Fibroblast of skin of back (primary cell): ENCODE measurements at regions not wholly inside any gene's neighbourhood (a gene's known extent, or its start where the extent isn't known, plus 50 kb on each side); places are given as distances from the start of the nearest gene placed in this dataset.

Experiments
- DNase-seq: peaks from one replicate; pipeline ENCODE4 v3.0.0-alpha.2; 2013

- no peak for DNase-seq
These were observed 312.3 kb upstream of the PKDCC start for GRCh38 chr2:41735476-41735875.

GRCh38 chr2:41736105-41736567, 311.7 kb upstream of the PKDCC start:
- DNase-seq = peak; percentile 21

GRCh38 chr2:41736586-41736985, 311.2 kb upstream of the PKDCC start:
- DNase-seq = no peak

DNA sequence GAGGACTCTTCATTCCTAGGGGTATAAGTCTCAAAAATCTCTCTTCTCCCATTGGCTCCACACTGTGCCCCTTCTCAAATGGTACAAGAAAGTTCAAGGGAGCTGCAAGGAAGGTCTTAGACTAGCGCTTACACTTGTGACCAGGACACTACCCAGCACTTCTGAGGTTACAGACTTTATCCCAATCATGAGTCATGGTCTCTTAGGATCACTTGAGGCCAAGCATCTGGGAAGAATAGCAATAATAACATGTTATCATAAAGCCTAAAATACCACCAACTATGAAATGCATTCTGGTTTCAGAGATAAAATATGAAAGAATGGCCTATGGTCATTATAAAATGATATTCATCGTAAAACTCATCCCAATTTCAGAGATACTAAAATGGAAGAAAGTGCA, 309.9 kb upstream of the PKDCC start:
- peak; percentile 54 for DNase-seq

GRCh38 chr2:41741951-41742595, 305.7 kb upstream of the PKDCC start:
- no peak for DNase-seq

GRCh38 chr2:41743324-41743723, 304.5 kb upstream of the PKDCC start:
- DNase-seq = no peak

GRCh38 chr2:41750829-41751228, 297.0 kb upstream of the PKDCC start:
- DNase-seq = no peak

DNA sequence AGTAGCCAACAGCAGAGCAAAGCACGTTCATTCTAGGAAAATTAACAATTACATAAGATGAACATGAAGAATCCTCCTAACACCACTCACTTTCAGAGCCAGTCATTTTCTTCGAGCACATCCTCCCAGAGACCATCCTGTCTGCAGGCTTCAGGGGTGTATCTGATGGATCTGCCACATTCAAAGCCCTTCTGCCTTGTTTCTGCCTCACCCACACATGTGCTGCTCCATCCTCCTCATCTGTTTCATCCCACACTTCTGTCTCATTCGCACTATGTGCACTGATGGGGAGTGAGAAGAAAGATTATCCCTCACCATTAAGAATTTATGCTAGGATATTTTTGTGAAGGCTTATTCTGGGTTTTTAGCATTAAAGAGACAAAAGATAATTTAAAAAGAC, 287.9 kb upstream of the PKDCC start:
- no peak for DNase-seq

DNA sequence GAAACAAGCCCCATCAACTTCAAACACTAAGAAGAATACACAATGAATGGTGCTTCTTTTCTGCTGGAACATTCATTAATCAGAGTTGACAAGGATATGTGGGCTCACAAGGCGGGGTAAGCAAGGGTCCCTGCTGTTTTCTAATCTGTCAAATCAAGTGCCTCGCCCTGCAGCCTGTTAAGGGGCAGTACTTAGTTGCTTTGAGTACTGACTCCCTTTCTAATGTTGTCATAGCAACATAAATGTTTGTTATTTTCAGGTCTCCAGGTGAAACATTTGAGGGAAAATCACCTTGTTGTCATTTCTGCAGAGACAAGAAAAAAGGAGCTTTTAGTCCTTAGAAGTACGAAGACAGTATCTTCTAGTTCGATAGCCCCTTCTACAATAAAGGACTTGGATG, 284.7 kb upstream of the PKDCC start:
- DNase-seq = no peak

GRCh38 chr2:41764131-41764530, 283.7 kb upstream of the PKDCC start:
- no peak for DNase-seq

GRCh38 chr2:41764919-41765318, 282.9 kb upstream of the PKDCC start:
- no peak for DNase-seq

- no peak for DNase-seq
These were observed 279.5 kb upstream of the PKDCC start for GRCh38 chr2:41768310-41768709.

DNA sequence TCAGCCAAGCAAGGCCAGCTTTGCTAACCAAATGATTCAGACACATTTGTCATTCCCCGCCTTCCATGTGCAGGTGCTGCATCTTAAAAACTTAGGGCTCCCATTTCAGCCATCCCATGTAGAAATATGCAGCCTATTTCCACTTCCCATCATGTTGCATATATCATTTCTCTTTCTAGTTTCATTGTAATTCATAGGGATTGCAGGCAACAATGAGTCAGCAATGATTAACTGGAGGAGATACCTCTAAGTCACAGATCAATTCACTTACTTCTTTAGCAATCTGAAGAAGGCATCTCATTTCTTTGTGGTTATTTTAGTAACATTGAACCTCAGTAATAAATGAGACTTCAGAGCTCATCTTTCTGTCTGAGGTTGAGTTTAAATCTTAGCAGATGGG, 276.1 kb upstream of the PKDCC start:
- no peak for DNase-seq

DNA sequence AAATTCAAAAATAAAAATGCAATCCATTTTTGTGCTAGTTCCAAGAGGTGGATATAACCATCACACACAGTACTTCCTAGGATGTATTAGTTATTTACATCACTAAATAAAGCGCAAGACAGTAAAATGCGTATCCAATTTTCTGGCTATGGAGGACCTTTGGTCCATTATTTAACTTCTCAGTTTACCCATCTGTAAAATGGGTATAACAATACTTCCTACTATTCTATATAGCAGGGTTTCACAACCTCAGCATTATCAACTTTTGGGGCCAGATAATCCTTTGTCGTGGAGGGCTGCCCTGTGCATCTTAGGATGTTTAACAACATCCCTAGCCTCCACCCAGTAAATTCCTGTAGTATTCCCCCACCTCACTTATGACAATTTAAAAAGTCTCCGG, 275.1 kb upstream of the PKDCC start:
- DNase-seq = no peak

DNA sequence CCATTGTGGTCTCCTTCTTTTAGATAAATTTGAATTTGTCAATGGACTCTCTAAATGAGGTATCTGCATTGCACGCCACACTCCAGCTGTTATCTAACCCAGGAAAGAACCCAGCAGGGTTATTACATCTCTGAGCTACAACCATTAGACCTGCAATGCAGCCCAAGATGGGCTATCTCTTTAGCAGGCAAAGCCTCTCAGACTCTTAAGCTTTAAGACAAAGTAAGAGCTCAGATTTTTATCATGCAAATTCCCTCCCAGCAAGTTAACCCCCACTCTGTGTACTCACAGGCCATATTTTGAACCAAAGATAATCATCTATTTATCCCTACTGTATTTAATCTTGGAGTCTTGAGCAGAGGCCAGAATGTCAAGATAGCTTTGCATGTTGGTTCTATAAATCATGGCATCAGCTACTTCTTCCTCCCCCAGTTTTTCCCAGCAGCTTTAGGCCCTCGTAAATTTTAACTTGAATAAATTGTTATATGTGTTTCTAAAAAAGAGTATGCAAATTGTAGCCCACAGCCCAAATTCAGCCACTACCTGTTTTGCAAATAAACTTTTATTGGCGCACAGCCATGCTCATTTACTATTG, 273.7 kb upstream of the PKDCC start:
- no peak for DNase-seq

DNA sequence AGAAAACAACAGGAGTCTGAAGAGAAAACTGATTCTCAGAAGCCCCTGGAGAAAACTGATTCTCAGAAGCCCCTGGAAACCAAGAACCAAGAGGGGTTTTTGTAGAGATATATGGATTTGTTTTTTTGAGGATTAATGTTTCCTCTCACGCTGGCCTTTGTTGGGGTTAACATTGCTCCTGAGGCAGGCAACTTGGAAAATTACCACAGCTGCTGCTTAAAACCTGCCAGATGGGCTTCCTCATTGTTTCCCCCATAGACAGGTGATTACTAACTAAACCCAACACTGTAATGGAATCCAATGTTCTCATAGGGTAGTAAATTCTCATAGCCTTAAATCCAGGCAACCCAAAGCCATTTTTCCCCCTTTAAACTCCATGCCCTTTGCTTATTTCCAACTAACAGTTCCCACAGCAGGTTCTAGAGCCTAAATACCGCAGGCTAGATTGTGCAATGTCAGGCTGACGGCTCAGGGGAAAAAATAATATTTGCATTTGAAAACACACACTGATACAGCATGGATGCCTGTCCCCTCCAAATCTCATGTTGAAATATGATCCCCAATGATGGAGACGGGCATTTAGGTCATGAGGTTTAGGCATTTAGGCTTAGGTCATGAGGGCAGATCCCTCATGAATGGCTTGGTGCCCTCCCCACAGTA, 272.3 kb upstream of the PKDCC start:
- no peak for DNase-seq

- DNase-seq = no peak
These were observed 267.9 kb upstream of the PKDCC start for GRCh38 chr2:41779888-41780287.

GRCh38 chr2:41782306-41783158, 265.3 kb upstream of the PKDCC start:
- peak; percentile 21 for DNase-seq

GRCh38 chr2:41784496-41784895, 263.3 kb upstream of the PKDCC start:
- peak; percentile 7 for DNase-seq

DNA sequence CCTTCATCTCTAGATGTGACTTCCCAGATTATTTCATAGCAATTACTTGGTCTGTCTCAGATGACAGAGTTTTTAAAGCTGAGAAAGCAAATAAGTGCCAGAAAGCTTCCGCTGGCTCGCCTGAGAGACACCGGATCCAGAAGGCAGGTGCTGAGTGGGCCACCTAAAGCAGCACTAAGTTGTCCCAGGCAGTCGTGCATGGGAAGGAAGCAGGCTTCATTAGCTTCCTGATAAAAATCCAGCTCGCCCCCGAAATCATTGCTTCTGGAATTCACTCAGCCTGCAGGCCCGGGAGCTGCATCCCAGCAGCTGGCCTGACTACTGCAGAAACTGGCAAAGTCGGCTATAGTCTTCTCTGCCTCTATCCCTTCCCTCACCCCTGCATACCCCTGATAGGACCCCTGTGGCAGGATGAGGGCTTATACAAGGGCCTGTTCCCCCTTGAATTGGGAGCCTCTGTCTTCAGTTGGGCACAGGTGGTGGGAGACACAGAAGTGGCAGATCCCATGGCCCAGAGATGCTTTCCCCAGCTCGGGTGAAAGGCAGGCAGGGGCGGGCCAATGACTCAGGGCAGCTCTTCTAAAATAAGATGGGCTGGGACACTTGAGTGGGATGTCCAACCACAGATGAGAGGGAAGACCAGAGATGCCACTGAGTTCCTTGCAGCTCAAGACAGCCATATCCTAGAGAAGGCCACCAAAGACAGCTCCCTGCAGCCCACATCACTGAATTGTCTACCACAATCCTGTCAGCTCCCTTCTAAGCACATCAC, 262.4 kb upstream of the PKDCC start:
- DNase-seq = no peak

- DNase-seq = peak; percentile 53
These were observed 256.3 kb upstream of the PKDCC start for GRCh38 chr2:41791523-41791922.

GRCh38 chr2:41803361-41803760, 244.5 kb upstream of the PKDCC start:
- no peak for DNase-seq
